ENCODE measurements at regions not wholly inside any gene's neighbourhood (a gene's known extent, or its start where the extent isn't known, plus 50 kb on each side); places are given as distances from the start of the nearest gene placed in this dataset.

DNA sequence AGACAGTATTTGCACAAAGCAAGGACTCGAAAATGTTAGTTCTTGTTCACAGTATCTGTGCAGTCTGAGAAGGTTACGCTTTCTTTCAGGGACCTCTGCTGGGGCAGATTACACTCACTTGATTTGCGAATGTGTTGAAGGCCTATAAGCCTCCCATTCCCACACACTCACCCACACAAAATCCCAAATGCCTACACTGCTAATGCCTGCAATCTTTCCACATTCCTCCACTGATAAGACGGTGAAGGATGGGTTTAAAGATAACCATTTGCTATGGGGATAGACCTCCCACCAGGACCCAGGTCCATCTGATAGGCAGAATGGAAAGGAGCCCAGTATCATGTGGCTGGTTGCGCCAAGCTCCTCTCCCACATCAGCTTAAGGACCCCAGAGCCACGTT is 394.9 kb upstream of the SALL1 start:
- Histone ChIP-seq H3K27ac (no peak overlapping the region), H3K9me3 (no peaks in the 10 kb centered on the region), H3K27me3 (ENCODE audit: insufficient read depth in 3 of 3, low read length in 2 of 3) (no peaks in the 10 kb centered on the region), H3K4me3 (no peak overlapping the region), H3K4me1 (no peaks in the 10 kb centered on the region), H3K36me3 (ENCODE audit: insufficient read depth in 1 of 2, low read depth in 1 of 2) (no peaks in the 10 kb centered on the region)
- TF ChIP-seq, protein P1, sequence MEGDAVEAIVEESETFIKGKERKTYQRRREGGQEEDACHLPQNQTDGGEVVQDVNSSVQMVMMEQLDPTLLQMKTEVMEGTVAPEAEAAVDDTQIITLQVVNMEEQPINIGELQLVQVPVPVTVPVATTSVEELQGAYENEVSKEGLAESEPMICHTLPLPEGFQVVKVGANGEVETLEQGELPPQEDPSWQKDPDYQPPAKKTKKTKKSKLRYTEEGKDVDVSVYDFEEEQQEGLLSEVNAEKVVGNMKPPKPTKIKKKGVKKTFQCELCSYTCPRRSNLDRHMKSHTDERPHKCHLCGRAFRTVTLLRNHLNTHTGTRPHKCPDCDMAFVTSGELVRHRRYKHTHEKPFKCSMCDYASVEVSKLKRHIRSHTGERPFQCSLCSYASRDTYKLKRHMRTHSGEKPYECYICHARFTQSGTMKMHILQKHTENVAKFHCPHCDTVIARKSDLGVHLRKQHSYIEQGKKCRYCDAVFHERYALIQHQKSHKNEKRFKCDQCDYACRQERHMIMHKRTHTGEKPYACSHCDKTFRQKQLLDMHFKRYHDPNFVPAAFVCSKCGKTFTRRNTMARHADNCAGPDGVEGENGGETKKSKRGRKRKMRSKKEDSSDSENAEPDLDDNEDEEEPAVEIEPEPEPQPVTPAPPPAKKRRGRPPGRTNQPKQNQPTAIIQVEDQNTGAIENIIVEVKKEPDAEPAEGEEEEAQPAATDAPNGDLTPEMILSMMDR (IDR thresholded peaks at IDR 0.05), result no peak
- no peak for ATAC-seq
- DNase-seq, result no peak
- intact Hi-C loops (cut with DNase I), result no loop called here
- WGBS, 3 donors, result 69 to 75% (median 73%) methylated on average over 6 of the region's 6 CpGs

- H3K27me3 ChIP-seq (ENCODE audit: insufficient read depth in 3 of 3, low read length in 2 of 3), result no peaks in the 10 kb centered on the region
- no peaks in the 10 kb centered on the region for H3K4me1 ChIP-seq
- ATAC-seq (no peak), DNase-seq (no peak)
- H3K27ac ChIP-seq, result no peak overlapping the region
- 15 to 20% (median 16%) methylated on average over 13 of the region's 13 CpGs for WGBS, 3 donors
- intact Hi-C loops (cut with DNase I), result no loop called here
- no peaks in the 10 kb centered on the region for H3K9me3 ChIP-seq
- TF ChIP-seq, protein P1 (IDR thresholded peaks at IDR 0.05), result no peak
- H3K36me3 ChIP-seq (ENCODE audit: insufficient read depth in 1 of 2, low read depth in 1 of 2), result no peaks in the 10 kb centered on the region
- H3K4me3 ChIP-seq, result no peak overlapping the region
These were observed 393.9 kb upstream of the SALL1 start for GRCh38 chr16:51544851-51545467.

GRCh38 chr16:51543971-51544370 is 392.9 kb upstream of the SALL1 start:
- Histone ChIP-seq H3K4me3 (no peak overlapping the region), H3K9me3 (no peaks in the 10 kb centered on the region), H3K36me3 (ENCODE audit: insufficient read depth in 1 of 2, low read depth in 1 of 2) (no peaks in the 10 kb centered on the region), H3K27ac (no peak overlapping the region), H3K27me3 (ENCODE audit: insufficient read depth in 3 of 3, low read length in 2 of 3) (no peaks in the 10 kb centered on the region), H3K4me1 (no peaks in the 10 kb centered on the region)
- TF ChIP-seq, protein P1 (IDR thresholded peaks at IDR 0.05), result no peak
- no peak for ATAC-seq
- intact Hi-C loops (cut with DNase I), result no loop called here
- 78 to 79% (median 78%) methylated on average over 9 of the region's 9 CpGs for WGBS, 3 donors
- no peak for DNase-seq

DNA sequence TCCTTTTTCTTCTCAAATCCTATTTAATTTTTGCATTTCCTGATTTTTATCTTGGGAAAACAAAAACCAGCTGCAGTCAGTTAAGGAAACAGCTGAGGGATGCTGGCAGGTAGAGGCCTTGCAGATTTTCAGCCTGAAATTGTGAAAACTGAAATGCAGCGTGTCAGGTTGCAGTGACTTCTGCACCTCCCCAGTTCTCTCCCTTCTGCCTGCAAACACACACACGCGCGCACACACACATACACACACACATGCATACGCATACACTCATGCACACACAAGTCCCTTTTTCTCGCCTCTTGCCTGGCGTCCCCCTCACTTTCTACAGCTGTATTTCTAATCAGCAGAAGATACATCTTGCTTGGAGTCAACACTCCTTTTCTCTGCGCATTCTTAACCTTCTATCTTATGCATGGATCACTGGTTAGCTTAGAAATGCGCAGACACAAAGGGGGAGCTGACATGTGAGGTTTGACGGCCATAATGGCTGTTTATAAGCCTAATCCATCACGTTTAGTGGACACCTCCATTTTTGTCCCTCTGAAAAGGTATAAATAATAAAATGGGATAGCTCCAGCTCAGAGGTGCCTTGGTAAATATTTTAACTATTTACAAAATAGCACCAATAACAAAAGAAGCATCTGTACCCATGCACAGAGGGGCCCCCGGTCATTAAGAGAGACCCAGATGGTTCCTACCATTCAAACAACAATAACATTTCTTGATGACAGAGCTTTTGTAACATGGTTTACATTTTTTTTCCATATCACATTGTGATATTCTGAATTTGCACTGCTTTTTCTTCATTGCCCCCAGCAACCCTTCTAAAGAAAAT is 392.1 kb upstream of the SALL1 start:
- DNase-seq, result no peak
- intact Hi-C loops (cut with DNase I), result no loop called here
- H3K27ac ChIP-seq, result no peak overlapping the region
- H3K9me3 ChIP-seq, result no peaks in the 10 kb centered on the region
- no peak overlapping the region for H3K4me3 ChIP-seq
- H3K4me1 ChIP-seq, result no peaks in the 10 kb centered on the region
- 32 to 37% (median 35%) methylated on average over 12 of the region's 12 CpGs for WGBS, 3 donors
- no peak for ATAC-seq
- no peaks in the 10 kb centered on the region for H3K36me3 ChIP-seq (ENCODE audit: insufficient read depth in 1 of 2, low read depth in 1 of 2)
- TF ChIP-seq, protein P1 (IDR thresholded peaks at IDR 0.05), result no peak
- H3K27me3 ChIP-seq (ENCODE audit: insufficient read depth in 3 of 3, low read length in 2 of 3), result no peaks in the 10 kb centered on the region

All from psoas muscle (tissue), 7 donors.